COLO668 (cell line): ENCODE measurements at regions not wholly inside any gene's neighbourhood (a gene's known extent, or its start where the extent isn't known, plus 50 kb on each side); places are given as distances from the start of the nearest gene placed in this dataset.
A peak's percentile ranks its signal among the peaks of the same experiment; 100 is the strongest.

ENCODE experiments used
- DNase-seq: peaks from one replicate; lab custom pipeline; 2025; ENCODE audit not compliant: unreplicated experiment; lab: John Stamatoyannopoulos, UW

DNA sequence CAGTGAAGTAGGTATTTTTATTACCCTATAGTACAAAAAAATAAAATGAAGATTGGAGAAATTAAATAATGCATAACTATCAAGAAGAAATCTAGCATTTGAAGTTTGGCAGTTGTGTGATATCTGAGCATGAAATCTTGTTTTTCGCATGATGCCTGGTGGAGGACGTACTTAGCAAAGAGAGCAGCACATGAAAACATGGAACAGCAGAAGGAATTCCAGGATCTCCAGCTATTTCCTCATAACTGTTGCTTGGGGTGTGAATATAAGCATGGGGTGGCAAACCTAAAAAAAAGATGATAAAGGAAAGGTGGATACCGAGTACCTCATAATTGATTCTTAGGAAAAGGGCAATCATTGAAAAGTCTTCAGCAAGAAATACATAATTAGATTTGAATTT, 174.3 kb upstream of the FAM3C start:
- DNase-seq: no peak

DNA sequence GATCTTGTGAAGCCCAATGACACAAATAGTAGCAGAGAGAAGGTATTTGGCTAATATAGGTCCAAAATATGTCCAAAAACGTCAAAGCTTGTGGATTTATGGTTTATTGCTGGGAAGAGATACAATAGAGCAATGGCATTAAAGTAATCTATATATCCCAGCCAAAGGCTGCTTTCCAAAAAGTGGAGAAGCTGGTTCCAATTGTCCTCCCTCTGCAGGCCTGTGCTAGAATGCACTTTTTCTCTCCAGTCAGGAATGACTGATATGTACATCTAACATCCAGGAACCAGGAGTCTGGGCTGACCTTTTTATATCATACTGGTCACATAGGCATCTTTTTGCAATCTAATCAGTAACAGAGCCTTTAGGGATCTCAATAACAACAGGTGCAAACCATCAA, 167.1 kb upstream of the FAM3C start:
- no peak for DNase-seq

DNA sequence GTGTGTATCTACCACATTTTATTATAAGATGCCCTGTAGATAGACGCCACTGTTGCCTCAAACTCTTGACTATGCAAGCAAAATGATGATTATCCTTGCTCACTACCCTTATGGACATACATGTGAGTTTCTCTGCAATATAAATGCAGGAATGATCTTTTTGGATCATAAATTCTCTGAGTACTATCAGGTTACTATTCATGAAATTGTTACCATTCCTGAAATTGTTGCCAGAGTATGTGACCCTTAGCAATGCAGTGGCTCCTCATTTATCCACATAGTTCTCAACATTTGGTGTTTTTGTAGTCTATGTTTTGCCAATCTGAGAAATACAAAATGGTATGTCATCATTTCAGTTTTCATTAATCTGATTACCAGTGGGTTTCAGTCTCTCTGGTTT, 166.2 kb upstream of the FAM3C start:
- DNase-seq: no peak

DNA sequence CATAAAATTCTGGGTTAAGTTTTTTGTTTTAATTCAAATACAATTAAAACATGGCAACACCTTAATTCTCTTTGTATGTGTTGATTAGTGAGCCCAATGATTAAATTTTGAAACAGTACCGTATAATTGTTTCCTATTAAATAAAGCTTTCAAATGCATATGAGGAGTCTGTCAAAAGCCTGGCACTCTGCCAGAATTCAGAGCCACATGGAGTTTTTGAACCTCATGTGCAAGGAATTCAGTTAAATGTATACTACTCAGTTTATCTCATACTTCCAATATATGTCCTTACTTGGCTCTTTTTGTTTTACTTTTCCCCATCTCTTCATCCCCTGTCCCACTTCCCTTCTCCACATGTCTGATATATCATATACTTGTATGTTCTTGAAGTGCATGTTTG, 165.6 kb upstream of the FAM3C start:
- peak; percentile 29 for DNase-seq

DNA sequence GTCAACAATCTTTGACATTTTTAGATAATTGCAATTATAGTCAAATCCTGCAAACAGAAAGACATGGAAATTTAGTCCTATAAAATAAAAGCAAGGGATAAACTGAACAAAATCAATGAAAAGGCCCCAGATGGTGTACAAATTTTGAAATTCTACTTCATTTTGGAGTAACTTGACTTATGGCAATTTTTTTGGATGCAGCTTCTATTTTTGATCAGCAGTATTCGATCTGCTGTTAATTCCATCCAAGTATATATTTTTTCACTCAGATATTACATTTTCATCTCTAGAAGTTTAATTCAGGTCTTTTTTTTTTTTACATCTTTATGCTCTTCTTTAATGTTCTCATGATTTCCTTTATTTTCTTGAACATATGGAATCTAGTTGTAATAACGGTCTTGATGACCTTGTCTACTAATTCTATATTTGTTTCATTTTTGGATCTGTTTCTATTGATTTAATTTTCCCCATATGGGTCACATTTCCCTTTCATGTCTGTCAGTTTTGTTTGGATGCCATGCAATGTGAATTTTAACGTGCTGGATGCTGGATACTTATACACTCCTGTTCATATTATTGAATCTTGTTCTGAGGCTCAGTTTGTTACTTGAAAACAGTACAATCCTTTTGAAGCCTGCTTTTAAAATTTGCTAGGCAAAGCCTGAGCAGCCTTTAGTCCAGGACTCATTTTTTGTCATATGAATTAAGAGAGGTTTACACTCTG, 164.3 kb upstream of the FAM3C start:
- DNase-seq: no peak

DNA sequence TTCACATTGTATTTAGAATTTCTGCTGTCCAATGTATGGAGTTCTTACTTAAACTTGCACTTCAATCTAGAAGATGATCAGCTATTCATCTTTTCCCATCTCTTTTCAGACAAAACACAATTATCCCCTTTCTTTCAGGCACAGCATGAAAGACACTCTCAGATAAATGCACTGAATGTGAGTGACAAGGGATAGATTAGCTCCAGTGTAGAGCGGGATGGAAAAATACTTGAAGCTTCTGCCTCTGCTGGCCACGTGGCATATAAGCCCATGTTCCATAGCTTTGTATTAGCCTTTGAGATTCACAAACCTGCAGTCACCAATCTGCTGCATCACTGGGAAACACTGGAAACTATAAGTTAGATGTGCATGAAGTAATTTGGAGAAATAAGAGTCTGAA, 162.2 kb upstream of the FAM3C start:
- DNase-seq: no peak

DNA sequence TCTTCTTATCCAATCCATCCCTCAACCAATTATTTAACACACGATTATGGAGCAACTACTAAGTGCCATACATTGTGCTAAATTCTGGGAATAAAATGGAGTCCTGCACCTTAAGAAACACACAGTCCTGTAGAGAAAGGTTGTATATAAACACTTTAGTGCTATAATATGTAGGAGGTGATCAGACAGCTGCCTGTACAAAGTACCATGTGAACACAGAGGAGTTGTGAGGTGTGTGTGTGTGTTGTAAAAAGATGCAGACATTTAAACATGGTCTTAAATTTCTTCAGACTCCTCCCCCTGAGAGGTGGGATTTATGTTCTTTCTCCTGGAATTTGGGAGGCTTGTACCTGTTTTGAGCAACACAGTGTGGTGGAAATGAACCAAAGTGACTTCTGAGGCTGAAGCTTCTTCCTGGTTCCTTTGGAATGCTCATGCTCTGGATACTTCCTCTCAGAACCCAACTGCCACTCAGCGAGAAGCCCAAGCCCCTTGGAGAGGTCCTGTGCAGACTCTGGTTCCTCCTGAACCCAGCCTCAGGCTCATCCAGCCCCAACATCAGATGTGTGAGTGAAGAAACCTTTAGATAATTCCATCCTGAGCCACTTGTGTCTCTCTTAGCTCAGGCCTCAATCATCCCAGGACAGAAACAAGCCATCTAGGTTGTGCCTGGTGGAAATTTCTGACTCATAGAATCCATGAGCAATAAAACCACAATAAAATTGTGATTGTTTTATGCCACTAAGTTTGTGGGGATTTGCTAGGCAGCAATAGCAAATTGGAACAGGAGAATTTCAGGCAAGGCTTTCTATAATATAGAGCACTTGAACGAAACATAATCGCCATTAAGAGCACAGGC, 161.2 kb upstream of the FAM3C start:
- DNase-seq: no peak

DNA sequence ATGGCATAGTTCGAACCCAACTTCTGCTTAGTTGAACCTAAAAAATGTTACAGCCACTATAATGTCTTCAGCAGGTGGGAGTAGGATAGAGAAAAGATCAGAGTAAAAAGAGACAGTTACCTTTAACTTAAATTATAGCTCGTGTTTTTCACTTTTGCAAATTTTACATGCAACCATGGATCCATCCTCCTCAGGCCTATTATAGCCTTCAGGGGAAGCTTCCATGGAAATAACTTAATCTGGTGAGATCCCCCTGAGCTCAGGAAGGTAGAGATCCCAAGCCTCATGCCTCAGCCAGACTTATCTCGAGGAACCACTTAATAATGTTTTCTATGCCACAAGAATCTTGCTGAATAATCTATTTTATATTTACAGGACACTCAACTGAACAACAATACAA, 159.4 kb upstream of the FAM3C start:
- DNase-seq: no peak

DNA sequence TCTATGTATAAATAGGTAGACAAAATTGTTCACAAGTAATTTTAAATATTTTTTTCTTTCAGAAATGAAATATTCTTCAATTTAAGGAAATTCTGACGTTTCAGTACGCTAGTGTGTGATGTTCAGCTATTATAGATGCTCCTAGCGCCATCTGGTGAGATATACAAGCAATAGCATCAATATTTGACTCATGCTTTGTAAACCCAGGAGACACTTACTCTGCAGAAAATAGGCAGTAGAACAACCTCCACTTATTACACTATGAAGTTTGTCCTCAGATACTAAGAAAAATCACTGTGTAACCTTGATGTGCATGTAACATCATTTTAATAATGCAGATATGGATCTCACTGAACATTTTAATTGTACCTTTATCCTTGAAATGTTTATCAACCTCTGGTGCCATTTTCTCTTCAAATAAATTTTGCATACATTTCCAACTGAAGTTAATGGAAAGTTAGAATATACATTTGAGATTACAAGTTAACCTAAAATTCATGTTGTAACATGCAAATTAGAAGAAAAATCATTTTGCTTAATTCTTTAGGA, 151.5 kb upstream of the FAM3C start:
- no peak for DNase-seq

DNA sequence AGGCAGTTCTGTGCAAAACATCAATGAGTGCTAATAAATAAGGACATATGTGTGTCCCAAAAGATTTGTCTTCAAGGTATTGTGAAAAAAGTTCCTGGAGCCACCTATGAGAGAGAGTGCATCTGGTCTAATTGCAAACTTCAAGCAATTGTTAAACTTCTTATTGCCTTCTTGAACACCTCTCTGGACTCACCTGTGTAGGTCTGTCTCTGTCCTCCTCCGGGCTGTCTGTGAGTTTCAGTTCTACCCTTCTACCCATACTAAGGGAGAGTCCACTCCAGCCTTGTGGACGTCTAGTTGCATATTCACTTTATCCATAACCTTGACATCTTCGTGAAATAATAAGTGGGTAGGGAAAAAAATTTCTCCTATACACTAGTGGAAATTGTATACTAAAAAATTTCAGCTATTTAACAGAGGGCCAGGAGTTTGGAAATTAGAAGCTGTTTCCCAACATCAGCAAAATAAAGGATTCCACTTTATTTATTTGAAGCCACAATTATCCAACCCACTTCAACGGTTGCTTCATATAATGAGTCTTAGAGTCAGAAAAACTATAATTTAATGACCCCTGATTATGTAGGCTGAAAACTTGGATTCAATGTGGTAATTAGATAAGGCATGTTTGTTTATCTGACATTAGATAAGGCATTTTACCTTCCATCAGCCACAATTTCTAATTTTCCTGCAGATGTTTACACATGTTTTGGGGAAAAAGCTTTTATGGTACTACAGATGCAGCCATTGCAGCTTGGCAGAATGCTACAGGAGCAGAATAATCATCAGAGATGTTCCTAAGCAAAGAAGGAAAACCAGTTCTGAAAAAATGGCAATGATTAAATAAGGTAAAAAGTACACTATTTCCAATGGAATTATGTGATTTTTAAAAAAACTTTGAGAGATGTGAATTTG, 150.8 kb upstream of the FAM3C start:
- DNase-seq: no peak

DNA sequence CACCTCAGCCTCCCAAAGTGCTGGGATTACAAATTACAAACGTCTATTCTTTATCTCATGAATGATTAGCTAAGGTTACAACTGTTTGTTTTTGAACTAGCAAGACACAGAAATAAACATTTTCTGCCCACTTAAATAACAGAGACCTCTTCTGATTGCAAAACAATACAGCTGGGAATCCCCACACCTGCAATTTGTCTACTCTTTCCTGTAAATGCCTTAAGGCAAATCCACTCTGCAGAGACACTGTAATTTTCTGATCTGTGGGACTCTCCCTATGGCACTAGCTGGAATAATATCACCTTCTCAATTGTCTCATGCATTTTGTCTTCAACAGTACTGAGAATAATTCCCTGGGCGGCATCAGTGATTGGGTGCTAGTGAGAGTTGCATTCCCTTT, 149.3 kb upstream of the FAM3C start:
- DNase-seq: no peak

DNA sequence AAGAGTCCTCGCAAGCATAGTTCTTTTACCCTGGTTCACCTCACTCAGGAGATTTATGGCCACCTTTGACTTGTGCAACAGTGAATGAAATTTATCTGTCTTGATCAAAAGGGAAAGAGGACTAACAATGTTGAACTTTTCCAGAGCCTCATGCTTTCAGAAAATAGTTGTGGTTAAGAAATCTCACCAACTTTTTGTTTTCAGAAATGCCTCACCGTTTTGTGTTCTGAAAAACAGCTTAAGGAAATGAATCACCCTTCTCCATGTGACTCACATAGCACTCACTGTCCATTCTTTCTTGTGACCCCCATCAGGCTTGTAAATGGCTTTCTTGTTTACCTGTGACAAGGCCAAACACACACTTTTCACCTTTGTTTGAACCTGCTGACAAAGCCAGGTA, 148.6 kb upstream of the FAM3C start:
- no peak for DNase-seq

DNA sequence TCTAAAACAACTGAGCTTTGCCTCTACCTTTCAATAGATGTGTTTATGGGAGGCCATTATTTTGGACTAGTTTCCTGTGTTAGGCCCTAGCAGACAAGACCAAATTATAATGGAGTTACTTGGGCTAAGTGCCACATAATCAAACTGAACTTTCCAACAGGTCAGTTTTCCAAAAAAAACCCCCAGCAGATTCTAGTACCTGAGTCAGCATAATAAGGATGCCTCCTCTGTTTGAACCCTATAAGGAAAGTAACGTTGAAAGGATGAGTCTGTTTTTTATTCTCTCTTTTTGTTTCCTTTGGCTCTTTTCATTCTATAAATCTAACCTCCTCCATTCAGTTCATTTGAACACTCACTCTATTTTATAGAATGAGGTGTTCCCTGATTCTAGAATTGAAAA, 148.1 kb upstream of the FAM3C start:
- no peak for DNase-seq

DNA sequence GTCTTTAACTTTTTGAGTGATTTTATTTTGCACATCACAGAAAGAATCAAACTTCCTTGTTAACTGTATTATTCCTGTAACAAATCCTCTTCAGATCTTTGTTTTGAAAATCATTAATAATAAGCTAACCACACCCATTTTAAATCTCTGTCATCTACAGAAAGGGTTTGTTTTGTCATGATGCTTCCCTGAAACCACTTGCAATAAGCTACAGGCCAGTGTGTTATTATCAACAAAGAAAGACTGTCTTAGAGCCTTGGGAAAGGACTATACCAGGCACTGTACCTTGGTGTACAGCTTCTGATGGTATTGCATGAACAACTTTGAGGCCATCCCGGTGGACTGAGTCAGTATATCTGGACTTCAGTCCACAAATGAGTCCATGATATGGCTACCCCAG, 145.3 kb upstream of the FAM3C start:
- DNase-seq: no peak

DNA sequence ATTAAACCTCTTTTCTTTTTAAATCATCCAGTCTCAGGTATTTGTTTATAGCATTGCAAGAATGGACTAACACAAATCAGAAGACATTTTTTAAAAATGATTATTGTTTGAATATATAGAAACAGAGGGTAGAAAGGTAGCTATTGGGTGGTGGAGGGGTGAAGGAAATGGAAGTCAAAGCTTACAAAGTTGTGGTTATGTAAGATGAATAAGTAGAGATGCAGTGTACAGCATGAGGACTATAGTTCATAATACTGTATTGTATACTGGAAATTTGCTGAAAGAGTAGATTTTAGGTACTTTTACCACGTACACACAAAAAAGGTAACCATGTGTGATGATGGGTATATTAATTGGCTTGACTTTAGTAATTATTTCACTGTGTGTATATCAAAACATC, 144.0 kb upstream of the FAM3C start:
- DNase-seq: no peak

DNA sequence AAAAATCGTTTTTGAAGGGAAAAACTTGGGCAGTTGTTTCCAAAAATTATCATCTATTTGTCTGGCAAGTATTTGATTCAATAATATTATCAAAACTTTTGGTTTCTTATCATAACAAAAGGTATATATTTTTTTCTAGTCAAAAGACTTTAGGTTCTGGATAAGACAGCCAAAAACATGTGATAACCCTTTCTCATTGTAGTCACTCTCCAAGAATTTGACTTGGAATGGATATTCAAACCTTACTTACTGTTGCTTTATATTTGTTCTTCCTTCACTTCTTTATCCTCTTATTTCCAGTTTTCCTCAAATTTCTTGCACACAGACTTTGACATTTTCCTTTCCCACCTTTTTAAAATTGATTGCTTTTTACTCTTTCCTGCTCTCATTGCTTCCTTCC, 140.9 kb upstream of the FAM3C start:
- no peak for DNase-seq

DNA sequence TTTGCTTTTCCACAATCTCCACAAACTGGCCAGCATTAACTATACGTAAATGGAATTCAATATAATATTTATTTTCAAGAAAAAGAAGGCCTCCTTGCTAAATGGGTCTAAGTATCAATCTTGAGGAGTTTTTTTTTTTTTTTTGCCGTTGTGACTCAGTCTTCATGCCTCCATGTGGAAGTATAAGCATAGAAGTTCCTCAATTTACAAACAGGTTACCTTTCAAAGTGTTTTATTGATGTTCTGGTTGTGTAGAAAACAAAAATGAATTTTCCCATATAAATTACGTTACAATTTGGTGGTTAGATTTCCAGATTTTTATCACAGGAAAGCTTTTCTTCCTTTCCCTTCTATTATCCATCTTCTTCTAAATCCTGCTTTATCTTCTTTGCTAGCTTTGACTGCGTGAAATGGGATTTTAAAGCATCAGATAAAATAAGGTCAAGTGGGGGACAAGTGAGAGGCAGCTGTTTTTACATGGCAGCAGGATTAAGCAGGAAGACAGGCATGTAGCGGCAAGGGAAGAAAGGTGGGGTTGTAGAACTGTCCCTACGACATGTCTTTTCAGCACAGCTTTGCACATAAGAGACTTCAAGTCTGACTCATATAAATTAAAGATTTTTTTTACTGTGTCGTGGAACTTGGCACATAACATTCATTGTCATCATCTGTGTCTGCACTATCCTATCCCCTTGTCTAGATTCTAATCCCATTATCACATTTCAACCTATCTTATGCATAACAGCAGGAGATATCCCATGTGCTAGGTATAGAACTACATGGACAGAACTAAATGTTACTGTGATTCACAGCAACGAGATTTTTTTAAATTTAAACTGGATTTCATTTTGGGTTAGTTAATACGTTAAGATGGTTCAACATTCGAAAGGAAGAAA, 135.3 kb upstream of the FAM3C start:
- DNase-seq: no peak

DNA sequence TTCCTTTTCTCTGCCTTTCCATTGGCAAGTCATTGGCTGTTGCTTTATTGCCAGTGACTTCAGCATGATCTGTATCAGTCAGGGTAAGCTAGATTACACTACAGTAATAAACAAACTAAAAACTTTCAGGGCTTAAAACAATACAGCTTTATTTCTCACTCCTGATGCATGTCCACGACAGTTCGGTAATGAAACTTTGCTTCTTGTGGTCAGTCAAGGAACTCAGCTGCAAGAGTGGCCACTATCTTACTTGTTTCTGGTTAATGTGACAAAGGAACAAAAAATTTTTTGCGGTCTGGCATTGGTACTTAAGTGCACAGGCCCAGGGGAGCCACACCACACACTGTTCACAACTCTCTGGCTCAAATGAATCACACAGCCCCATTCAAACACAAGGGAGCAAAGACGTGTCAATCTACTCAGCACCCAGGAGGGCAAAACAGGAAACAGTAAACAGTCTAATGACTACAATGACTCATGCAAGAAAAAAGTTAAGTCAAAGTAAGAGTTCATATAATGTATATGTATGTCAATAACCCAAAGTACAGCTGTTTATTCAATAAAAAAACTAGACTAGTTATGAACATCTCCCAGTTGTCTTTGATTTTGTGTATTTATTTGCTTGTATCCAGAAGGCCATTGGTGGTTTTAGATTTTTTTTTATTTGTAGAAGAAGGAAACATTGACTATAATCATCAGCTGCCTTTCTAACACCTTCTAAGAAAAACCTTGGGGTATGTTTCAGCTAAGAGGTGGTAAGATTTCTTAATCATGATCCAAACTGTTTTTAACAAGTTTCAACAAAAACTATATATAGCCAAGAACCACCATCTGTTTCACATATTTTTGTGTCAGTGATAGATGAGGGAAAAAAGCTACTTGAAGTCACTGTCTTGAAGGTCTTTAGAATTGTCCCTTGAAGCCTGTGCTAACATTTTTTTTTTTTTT, 134.4 kb upstream of the FAM3C start:
- DNase-seq: no peak

DNA sequence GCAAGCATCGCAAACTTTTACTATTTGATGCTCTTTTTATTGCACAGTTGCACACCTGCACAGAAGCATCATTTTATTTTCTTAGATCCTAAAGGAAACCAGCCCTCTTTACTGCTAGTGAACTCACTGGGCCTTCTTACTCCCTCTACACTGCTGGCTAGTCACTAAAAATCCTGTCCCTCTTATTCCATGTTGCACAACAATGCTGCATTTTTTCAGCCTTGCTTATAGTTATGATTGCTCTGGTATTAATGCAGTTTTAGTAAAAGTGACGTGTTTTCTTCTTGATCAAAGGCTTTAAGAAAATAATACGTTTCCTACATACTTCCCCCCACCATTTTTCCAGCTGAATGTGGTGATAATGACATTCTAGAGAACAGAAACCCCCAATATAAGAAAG, 132.9 kb upstream of the FAM3C start:
- no peak for DNase-seq
